UCSD-AML1 (cell line): ENCODE measurements at regions not wholly inside any gene's neighbourhood (a gene's known extent, or its start where the extent isn't known, plus 50 kb on each side); places are given as distances from the start of the nearest gene placed in this dataset.

Experiments
- DNase-seq: peaks from one replicate; lab custom pipeline; 2025; ENCODE audit not compliant: unreplicated experiment; lab: John Stamatoyannopoulos, UW

- no peak for DNase-seq
Measured at GRCh38 chr15:36372968-36373367, 206.5 kb upstream of the CDIN1 start.

- no peak for DNase-seq
Measured at GRCh38 chr15:36373550-36373949, 205.9 kb upstream of the CDIN1 start.

DNA sequence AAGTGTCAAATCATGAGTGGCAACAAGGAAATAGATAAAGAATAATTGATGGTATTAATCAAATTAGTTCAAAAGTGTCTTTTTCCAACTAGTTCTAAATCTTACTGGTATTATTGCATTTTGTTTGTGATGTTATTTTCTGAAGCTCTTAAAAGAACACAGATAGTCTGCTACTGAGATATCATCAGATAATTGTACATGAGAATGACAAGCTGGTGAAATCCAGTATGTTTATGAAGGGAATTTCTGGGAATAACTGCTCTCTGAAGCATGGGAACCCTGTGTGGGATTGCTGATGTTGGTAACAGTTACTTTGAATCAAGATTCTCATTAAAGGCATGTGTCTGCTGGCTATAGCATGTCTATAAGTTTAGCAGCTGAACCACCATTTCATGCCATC lies 190.3 kb upstream of the CDIN1 start:
- DNase-seq: no peak

- DNase-seq: no peak
Measured at GRCh38 chr15:36390491-36390890, 188.9 kb upstream of the CDIN1 start.

DNA sequence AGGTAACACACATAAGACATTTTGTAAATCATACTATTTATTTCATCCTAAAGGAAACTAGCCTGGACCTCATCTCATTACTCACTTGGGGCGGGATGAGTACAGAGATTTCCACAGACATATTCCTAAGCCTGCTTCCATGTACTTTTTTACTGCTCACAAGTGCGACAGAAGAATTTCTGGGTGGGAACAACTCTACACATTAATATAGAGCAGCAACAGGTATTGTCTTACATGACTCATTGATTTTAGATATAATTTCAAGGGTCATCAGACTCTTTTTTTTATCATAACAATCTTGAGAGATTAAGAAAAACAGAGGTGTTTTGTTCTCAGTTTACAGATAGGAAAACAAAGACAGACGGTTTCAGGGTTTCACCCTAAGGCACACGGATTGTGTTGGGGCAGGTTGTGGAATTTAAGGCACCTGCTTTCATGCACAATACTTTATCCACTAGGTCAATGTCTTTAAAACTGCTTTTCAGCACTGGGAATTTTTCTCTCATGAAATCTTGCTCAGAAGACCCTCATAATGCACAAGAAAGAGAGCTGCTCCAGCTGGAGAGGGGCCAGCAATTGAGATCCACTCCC lies 186.7 kb upstream of the CDIN1 start:
- no peak for DNase-seq

GRCh38 chr15:36398212-36398611 lies 181.2 kb upstream of the CDIN1 start:
- no peak for DNase-seq

- DNase-seq: no peak
Measured at GRCh38 chr15:36399276-36399675, 180.2 kb upstream of the CDIN1 start.

DNA sequence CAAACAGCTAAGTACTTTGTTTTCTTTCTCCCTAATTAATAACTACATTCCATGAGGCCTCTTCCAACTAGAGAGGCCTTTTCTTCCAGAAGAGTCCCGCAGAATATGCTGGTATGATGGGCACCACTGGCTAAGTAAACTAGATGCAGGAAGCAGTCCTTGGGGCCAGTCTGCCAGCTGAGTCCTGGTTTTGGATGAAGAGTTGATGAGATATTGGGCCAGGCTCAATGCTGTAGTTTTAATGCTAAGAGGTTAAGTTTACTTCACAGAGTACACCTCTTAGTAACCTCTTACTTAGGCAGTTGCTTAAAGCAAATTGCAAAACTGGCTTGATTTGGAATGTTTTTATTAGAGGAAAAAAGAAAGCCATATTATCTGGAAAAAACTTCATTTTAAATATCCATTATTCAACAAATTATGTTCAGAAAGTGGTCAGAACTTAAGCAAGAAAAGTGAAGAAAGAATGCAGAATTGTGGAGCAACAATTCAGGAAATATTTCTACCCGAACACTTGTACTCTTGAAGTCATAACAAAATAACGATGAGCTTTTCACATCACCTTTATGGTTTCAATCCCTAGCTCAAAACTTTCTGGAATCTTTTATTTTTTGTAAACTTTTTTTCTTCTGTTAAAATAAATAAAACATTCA lies 178.4 kb upstream of the CDIN1 start:
- DNase-seq: no peak

- no peak for DNase-seq
Measured at GRCh38 chr15:36401586-36401966, 177.8 kb upstream of the CDIN1 start.

DNA sequence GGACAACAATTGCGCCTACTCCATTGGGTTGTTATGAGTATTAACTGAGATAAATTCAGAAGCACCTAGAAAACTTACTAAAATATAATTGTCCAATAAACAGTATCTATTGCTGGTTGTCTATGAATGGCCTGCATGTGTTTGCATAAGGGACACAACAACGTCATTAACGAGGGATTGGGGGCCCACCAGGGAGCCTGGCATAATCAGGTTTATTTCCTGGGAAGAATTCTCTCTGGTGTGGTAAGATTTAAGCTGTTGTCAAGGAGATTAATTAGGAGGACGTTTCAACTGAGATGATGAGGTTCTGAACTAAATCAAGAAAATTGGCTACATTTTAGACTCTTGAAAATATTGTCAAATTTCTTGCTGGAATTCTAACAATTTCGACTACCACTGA lies 176.1 kb upstream of the CDIN1 start:
- DNase-seq: no peak

- no peak for DNase-seq
Measured at GRCh38 chr15:36406366-36406765, 173.1 kb upstream of the CDIN1 start.

- DNase-seq: no peak
Measured at GRCh38 chr15:36406911-36407310, 172.5 kb upstream of the CDIN1 start.

DNA sequence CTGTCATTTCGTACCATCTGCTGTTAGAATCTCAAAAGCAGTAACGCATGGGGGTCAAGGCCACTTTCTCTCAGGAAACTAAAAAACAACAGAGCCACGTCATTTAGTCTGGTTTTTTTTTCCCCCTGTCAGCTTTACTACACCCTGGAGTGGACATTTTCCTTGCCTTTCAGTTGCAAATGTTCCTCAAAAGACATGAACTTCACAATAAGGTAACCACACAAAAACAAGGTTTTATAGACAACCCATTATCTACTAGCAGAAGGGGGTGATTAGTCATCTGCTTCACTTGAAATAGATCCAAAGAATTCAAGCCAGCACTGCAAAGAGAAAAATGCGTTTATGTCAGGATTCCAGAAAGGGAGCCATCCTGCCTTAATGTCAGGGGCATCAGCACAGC lies 171.8 kb upstream of the CDIN1 start:
- DNase-seq: no peak

GRCh38 chr15:36409819-36410218 lies 169.6 kb upstream of the CDIN1 start:
- DNase-seq: no peak

DNA sequence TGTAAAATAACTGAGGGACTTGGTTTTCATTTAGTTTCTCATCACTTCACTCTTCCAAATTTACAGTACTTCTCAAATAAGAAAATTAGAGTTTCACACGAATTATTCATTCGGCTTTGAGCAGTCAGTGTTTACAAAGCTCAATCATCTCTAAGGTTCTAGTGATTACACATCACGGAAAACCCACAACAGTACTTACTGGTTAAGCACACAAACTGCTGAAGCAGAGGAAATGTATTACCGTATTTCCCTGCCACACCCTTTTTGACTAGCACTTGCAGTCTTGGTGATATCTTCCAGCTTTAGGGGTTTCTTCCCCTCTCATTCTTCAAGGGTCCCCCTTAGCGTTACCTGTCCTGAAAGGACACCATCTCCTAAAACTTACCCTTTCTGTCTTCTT lies 164.8 kb upstream of the CDIN1 start:
- no peak for DNase-seq

GRCh38 chr15:36415643-36416042 lies 163.8 kb upstream of the CDIN1 start:
- DNase-seq: no peak

DNA sequence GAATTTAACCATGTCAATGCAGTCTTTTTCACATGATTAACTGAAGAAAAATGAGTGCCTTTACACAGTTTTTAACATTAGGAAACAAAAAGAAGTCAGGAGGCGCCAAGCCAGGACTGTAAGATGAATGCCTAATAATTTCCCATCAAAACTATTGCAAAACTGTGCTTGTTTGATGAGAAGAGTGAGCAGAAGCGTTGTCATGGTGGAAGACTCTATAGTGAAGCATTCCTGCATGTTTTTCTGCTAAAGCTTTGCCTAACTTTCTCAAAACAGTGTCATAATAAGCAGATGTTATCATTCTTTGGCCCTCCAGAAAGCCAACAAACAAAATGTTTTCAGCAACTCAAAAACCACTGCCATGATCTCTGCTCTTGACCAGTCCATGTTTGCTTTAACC lies 156.8 kb upstream of the CDIN1 start:
- no peak for DNase-seq

DNA sequence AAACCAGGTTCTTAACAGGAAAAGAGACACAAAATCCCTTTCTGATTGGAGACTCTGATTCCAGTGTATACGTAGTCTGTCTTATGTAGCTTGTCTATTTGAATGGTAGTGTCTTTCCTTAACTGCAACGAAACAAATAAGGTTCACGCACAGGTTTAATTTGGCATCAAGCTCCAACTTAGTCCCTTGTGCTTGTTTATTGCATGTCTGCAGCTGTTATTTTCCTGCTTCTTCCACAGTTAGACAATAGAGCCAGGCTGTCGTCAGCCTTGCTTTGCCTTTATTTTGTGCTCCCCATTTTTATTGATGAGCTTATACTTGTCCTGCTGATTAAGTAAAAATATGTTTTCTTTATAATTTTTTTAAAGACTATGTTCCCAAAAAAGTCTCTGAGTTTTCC lies 152.7 kb upstream of the CDIN1 start:
- no peak for DNase-seq

- no peak for DNase-seq
Measured at GRCh38 chr15:36428102-36428845, 151.2 kb upstream of the CDIN1 start.

GRCh38 chr15:36429707-36430106 lies 149.7 kb upstream of the CDIN1 start:
- DNase-seq: no peak

- DNase-seq: no peak
Measured at GRCh38 chr15:36430280-36430679, 149.1 kb upstream of the CDIN1 start.

DNA sequence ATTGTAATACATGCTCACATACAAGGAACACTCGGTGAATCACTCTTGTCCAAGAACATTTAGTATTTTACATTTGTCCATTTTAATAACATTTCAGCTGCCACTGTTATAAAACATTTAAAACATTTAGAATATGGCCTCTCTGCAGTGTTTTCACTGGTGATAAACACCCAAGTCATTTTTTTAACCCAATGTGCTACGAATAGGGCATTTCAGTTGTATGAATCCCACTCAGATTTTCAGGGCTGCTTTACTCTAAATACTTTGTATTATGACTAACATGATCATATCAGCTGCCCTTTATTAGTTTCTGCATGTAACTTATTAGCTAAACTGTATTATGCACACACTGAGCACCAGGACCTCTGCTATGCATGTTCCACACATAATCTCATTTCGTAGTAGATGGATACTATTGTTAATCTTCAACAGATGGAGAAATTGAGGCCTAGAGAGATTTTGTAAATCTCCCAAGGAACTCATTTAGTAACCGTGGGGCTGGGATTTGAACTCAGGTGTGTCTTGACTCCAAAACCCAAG lies 148.6 kb upstream of the CDIN1 start:
- DNase-seq: no peak
